ENCODE measurements at regions not wholly inside any gene's neighbourhood (a gene's known extent, or its start where the extent isn't known, plus 50 kb on each side); places are given as distances from the start of the nearest gene placed in this dataset.

- DNase-seq (ENCODE audit: low read depth): no peak
- Histone ChIP-seq H3K4me3 (ENCODE audit: low read depth, low read length) (no peak overlapping the region), H3K27me3 (ENCODE audit: control insufficient read depth, insufficient read depth, low read length) (no peaks in the 10 kb centered on the region), H3K36me3 (ENCODE audit: control insufficient read depth, insufficient read depth, low read length) (no peaks in the 10 kb centered on the region)
- TF ChIP-seq CTCF (IDR thresholded peaks at IDR 0.05; ENCODE audit: insufficient read depth, low read length, severe bottlenecking): no peak
- FAIRE-seq: no peak
Measured at GRCh38 chr5:110025160-110025559, 335.4 kb downstream of the MAN2A1 start.

GRCh38 chr5:110027527-110028322, 338.0 kb downstream of the MAN2A1 start:
- DNase-seq (ENCODE audit: low read depth): no peak
- no peak for FAIRE-seq
- no peaks in the 10 kb centered on the region for H3K36me3 ChIP-seq (ENCODE audit: control insufficient read depth, insufficient read depth, low read length)
- TF ChIP-seq CTCF (IDR thresholded peaks at IDR 0.05; ENCODE audit: insufficient read depth, low read length, severe bottlenecking): no peak
- H3K4me3 ChIP-seq (ENCODE audit: low read depth, low read length): no peak overlapping the region
- no peaks in the 10 kb centered on the region for H3K27me3 ChIP-seq (ENCODE audit: control insufficient read depth, insufficient read depth, low read length)

GRCh38 chr5:110031402-110032140, 341.8 kb downstream of the MAN2A1 start:
- FAIRE-seq (no peak), DNase-seq (ENCODE audit: low read depth) (no peak)
- H3K4me3 ChIP-seq (ENCODE audit: low read depth, low read length): no peak overlapping the region
- TF ChIP-seq CTCF (IDR thresholded peaks at IDR 0.05; ENCODE audit: insufficient read depth, low read length, severe bottlenecking): no peak
- H3K36me3 ChIP-seq (ENCODE audit: control insufficient read depth, insufficient read depth, low read length): no peaks in the 10 kb centered on the region
- no peaks in the 10 kb centered on the region for H3K27me3 ChIP-seq (ENCODE audit: control insufficient read depth, insufficient read depth, low read length)

- no peak for TF ChIP-seq CTCF (IDR thresholded peaks at IDR 0.05; ENCODE audit: insufficient read depth, low read length, severe bottlenecking)
- no peak for FAIRE-seq
- Histone ChIP-seq H3K27me3 (ENCODE audit: control insufficient read depth, insufficient read depth, low read length) (no peaks in the 10 kb centered on the region), H3K36me3 (ENCODE audit: control insufficient read depth, insufficient read depth, low read length) (no peaks in the 10 kb centered on the region), H3K4me3 (ENCODE audit: low read depth, low read length) (no peak overlapping the region)
- no peak for DNase-seq (ENCODE audit: low read depth)
Measured at GRCh38 chr5:110032376-110032775, 342.6 kb downstream of the MAN2A1 start.

- FAIRE-seq (no peak), DNase-seq (ENCODE audit: low read depth) (no peak)
- TF ChIP-seq CTCF (IDR thresholded peaks at IDR 0.05; ENCODE audit: insufficient read depth, low read length, severe bottlenecking): no peak
- no peaks in the 10 kb centered on the region for H3K36me3 ChIP-seq (ENCODE audit: control insufficient read depth, insufficient read depth, low read length)
- H3K27me3 ChIP-seq (ENCODE audit: control insufficient read depth, insufficient read depth, low read length): no peaks in the 10 kb centered on the region
- no peak overlapping the region for H3K4me3 ChIP-seq (ENCODE audit: low read depth, low read length)
Measured at GRCh38 chr5:110034056-110034600, 344.4 kb downstream of the MAN2A1 start.
